CD4-positive, CD25-positive, alpha-beta regulatory T cell (primary cell): ENCODE measurements at regions not wholly inside any gene's neighbourhood (a gene's known extent, or its start where the extent isn't known, plus 50 kb on each side); places are given as distances from the start of the nearest gene placed in this dataset.

Experiments
- ATAC-seq, 2 donors: fragments of 150-1000 bp; cut with Tn5 transposase; one replicate each; pipeline ENCODE4 v1.10.0; 2021; ENCODE audit warnings: low read depth in 2 of 2, moderate number of reproducible peaks in 2 of 2, moderate library complexity in 1 of 2
- DNase-seq, 3 donors: peaks; one replicate each; pipeline versions ENCODE4 v3.0.0 to v3.0.0-alpha.2; 2012 to 2022; ENCODE audit warnings: mixed read lengths in 1 of 3
- H3K27ac ChIP-seq: one replicate; pipeline ENCODE4 v1.7.0; 2013; ENCODE audit warnings: mild to moderate bottlenecking, low read length; ENCODE audit not compliant: insufficient read depth, poor library complexity, severe bottlenecking
- H3K27me3 ChIP-seq: one replicate; pipeline ENCODE4 v1.7.0; 2013; ENCODE audit warnings: low read length; ENCODE audit not compliant: control insufficient read depth, insufficient read depth
- H3K36me3 ChIP-seq: one replicate; pipeline ENCODE4 v1.7.0; 2013; ENCODE audit warnings: mild to moderate bottlenecking, low read length, moderate library complexity; ENCODE audit not compliant: control insufficient read depth, insufficient read depth
- H3K4me1 ChIP-seq: 2 replicates; pipeline ENCODE4 v1.7.0; 2013; ENCODE audit warnings: mild to moderate bottlenecking, low read length; ENCODE audit not compliant: insufficient read depth, control insufficient read depth, poor library complexity, severe bottlenecking
- H3K4me3 ChIP-seq: one replicate; pipeline ENCODE4 v1.7.0; 2013; ENCODE audit warnings: low read depth, mild to moderate bottlenecking, low read length, moderate library complexity
- H3K9me3 ChIP-seq, 2 experiments: 1 replicate in 1 of 2; 2 replicates in 1 of 2; pipeline ENCODE4 v1.7.0; 2013; ENCODE audit warnings: low read length in 2 of 2, mild to moderate bottlenecking in 1 of 2, moderate library complexity in 1 of 2; ENCODE audit not compliant: control insufficient read depth in 2 of 2
- H3K27ac Mint-ChIP-seq, 3 donors: one replicate each; pipeline ENCODE4 v1.8.0; 2020 to 2022; ENCODE audit warnings: mild to moderate bottlenecking in 3 of 3, mixed read lengths in 3 of 3, moderate library complexity in 2 of 3
- H3K27me3 Mint-ChIP-seq: one replicate; pipeline ENCODE4 v1.8.0; 2022; ENCODE audit warnings: mild to moderate bottlenecking, mixed read lengths
- H3K36me3 Mint-ChIP-seq: one replicate; pipeline ENCODE4 v1.8.0; 2020; ENCODE audit warnings: mixed read lengths
- H3K4me1 Mint-ChIP-seq, 4 donors: one replicate each; pipeline ENCODE4 v1.8.0; 2020 to 2022; ENCODE audit warnings: mixed read lengths in 4 of 4, mild to moderate bottlenecking in 1 of 4
- H3K4me3 Mint-ChIP-seq, 4 donors: one replicate each; pipeline ENCODE4 v1.8.0; 2020 to 2022; ENCODE audit warnings: mild to moderate bottlenecking in 4 of 4, mixed read lengths in 4 of 4, moderate library complexity in 3 of 4
- H3K9me3 Mint-ChIP-seq, 7 donors: one replicate each; pipeline ENCODE4 v1.8.0; 2020 to 2022; ENCODE audit warnings: mixed read lengths in 7 of 7, mild to moderate bottlenecking in 3 of 7, moderate library complexity in 2 of 7

GRCh38 chr20:52457826-52458225 lies 266.2 kb upstream of the ZFP64 start:
- Mint-ChIP-seq H3K4me1 (no peaks in the 10 kb centered on the region), H3K4me3 (no peak overlapping the region), H3K27me3 (no peaks in the 10 kb centered on the region), H3K36me3 (no peaks in the 10 kb centered on the region), H3K27ac (no peak overlapping the region), H3K9me3 (peaks cover 0 to 8% (median 2%) of the 10 kb centered on the region in 7 donors)
- no peak overlapping the region for H3K27ac ChIP-seq
- DNase-seq: no peak
- no peak overlapping the region for H3K4me3 ChIP-seq
- no peak for ATAC-seq
- H3K9me3 ChIP-seq: no peaks in the 10 kb centered on the region
- H3K36me3 ChIP-seq: no peaks in the 10 kb centered on the region
- H3K4me1 ChIP-seq: no peaks in the 10 kb centered on the region
- H3K27me3 ChIP-seq: peaks cover 5% of the 10 kb centered on the region

DNA sequence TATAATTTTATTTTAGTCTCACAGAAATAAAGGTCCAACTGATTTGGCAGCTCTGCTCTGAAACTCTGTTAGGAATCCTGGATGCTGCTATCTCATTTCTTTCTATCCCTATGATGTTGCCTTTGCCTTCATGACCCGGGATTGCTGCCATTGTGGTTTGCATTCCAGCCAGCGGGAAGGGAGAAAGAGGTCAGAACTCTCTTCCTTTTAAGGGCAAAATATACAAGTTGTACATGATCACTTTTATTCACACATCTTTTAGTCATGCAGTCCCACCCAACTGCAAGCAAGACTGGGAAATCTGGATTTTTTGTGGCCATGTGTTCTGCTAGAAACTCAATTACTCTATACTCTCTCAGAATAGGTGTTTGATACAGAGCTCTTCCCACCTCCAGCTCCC lies 263.1 kb upstream of the ZFP64 start:
- H3K4me1 Mint-ChIP-seq: no peaks in the 10 kb centered on the region
- Histone ChIP-seq H3K4me3 (no peak overlapping the region), H3K36me3 (no peaks in the 10 kb centered on the region), H3K27ac (no peak overlapping the region), H3K4me1 (no peaks in the 10 kb centered on the region), H3K9me3 (no peaks in the 10 kb centered on the region), H3K27me3 (no peaks in the 10 kb centered on the region)
- H3K9me3 Mint-ChIP-seq: peaks cover 0 to 4% (median 0%) of the 10 kb centered on the region in 7 donors
- no peak overlapping the region for H3K4me3 Mint-ChIP-seq
- no peaks in the 10 kb centered on the region for H3K27me3 Mint-ChIP-seq
- no peak overlapping the region for H3K27ac Mint-ChIP-seq
- no peaks in the 10 kb centered on the region for H3K36me3 Mint-ChIP-seq
- DNase-seq: no peak
- no peak for ATAC-seq

DNA sequence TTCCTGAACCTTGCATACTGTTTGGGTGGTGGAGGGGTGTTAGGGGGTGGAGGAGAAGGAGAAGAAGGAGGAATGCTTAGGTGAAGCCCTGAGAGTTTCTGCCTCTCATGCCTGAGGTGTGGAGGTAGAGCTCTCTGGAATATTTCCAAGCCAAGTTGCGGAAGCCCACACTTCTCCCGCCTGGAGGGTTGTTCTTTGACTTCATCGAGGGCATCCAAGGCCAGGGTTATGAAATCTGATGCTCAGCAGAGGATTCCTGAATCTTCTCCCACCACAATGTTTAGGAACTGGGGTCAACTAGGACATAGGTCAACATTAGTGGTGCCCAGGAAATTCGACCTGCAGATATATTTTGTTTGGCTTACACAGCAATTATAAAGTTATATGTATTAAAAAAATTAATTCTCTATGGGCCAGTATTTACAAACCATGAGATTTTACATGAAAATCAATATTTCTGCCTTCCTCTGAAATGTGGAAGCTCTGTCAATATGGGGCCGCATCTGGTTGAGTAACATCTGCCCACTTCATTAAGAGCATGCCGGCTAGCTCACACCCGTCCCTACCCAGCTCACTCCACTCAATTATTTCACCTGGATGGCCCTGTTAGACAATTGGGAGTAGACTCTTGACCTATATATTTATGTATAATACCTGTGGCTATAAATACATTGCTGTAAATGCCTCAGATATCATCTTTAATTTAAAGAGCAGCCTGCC lies 257.1 kb upstream of the ZFP64 start:
- DNase-seq (no peak), ATAC-seq (no peak)
- no peaks in the 10 kb centered on the region for H3K9me3 Mint-ChIP-seq
- no peaks in the 10 kb centered on the region for H3K27me3 ChIP-seq
- H3K27ac ChIP-seq: no peak overlapping the region
- H3K4me3 Mint-ChIP-seq: no peak overlapping the region
- peaks cover 0 to 5% (median 0%) of the 10 kb centered on the region in 4 donors for H3K4me1 Mint-ChIP-seq
- no peak overlapping the region for H3K4me3 ChIP-seq
- H3K9me3 ChIP-seq: no peaks in the 10 kb centered on the region
- H3K27me3 Mint-ChIP-seq: no peaks in the 10 kb centered on the region
- H3K27ac Mint-ChIP-seq: peak overlapping the region in 1 of 3 donors; percentile 2
- H3K36me3 ChIP-seq: no peaks in the 10 kb centered on the region
- no peaks in the 10 kb centered on the region for H3K36me3 Mint-ChIP-seq
- H3K4me1 ChIP-seq: no peaks in the 10 kb centered on the region

DNA sequence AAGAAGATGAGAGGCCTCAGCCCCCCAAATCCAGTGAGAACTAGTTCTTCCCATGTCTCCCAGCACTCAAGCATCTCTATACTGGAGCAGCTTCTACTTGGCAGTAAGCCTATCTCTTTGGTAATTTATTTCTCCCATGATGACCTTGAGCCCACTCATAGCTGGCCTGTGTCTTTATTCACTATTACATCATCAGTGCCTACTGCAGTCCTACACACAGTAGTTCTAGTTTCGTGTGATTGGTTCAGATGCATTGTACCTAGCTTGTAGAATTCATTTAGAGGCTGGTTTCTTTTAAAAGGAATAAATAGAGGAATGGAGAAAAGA lies 255.6 kb upstream of the ZFP64 start:
- ATAC-seq: no peak
- Mint-ChIP-seq H3K4me3 (no peak overlapping the region), H3K4me1 (peaks cover 0 to 5% (median 0%) of the 10 kb centered on the region in 4 donors), H3K27ac (no peak overlapping the region), H3K9me3 (no peaks in the 10 kb centered on the region), H3K27me3 (no peaks in the 10 kb centered on the region), H3K36me3 (no peaks in the 10 kb centered on the region)
- H3K4me1 ChIP-seq: no peaks in the 10 kb centered on the region
- H3K27me3 ChIP-seq: no peaks in the 10 kb centered on the region
- no peak for DNase-seq
- no peaks in the 10 kb centered on the region for H3K9me3 ChIP-seq
- H3K27ac ChIP-seq: no peak overlapping the region
- H3K4me3 ChIP-seq: no peak overlapping the region
- no peaks in the 10 kb centered on the region for H3K36me3 ChIP-seq

DNA sequence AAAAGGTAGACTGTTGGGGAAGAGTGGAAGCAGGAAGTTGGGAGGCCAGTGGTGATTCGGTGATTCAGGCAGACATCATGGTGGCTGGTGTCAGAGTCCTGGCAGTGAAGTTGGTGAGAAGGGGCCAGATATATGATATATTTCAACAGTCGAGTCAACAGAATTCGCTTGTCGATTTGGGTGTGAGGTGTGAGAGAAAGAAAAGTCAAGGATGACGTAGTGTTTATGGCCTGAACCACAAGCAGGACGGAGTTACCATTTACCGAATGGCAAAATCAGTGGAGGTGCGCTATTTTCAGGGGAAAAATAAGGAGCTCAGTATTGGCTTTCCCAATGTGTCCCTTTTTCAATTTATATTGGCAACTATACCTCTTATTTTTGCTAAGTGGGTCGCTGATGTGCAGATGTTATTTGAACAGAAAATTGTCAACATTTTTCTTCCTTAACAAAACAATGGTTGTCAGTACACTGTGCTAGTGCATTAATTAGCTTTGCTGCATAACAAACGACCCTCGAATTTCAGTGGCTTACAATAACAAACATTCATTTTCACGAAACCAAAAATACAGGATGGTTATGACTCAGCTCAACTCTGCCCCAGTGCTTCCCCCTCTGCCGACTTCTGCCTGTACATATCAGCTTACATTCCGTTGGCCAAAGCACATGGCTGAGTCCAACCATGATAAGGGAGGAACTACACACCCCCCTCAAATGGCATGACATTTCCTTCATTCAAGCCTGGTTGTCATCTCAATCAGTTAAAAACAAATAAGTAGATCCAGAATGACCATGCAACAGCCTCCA lies 255.0 kb upstream of the ZFP64 start:
- Histone ChIP-seq H3K27me3 (no peaks in the 10 kb centered on the region), H3K9me3 (no peaks in the 10 kb centered on the region), H3K4me3 (no peak overlapping the region), H3K4me1 (no peaks in the 10 kb centered on the region), H3K27ac (no peak overlapping the region), H3K36me3 (no peaks in the 10 kb centered on the region)
- Mint-ChIP-seq H3K9me3 (no peaks in the 10 kb centered on the region), H3K36me3 (no peaks in the 10 kb centered on the region), H3K4me1 (peaks cover 0 to 5% (median 0%) of the 10 kb centered on the region in 4 donors), H3K4me3 (no peak overlapping the region), H3K27ac (no peak overlapping the region), H3K27me3 (no peaks in the 10 kb centered on the region)
- ATAC-seq (no peak), DNase-seq (no peak)

GRCh38 chr20:52444455-52444854 lies 252.9 kb upstream of the ZFP64 start:
- ATAC-seq (no peak), DNase-seq (no peak)
- Histone ChIP-seq H3K4me3 (no peak overlapping the region), H3K36me3 (no peaks in the 10 kb centered on the region), H3K27ac (no peak overlapping the region), H3K9me3 (no peaks in the 10 kb centered on the region), H3K27me3 (no peaks in the 10 kb centered on the region), H3K4me1 (no peaks in the 10 kb centered on the region)
- peaks cover 0 to 5% (median 0%) of the 10 kb centered on the region in 4 donors for H3K4me1 Mint-ChIP-seq
- no peaks in the 10 kb centered on the region for H3K36me3 Mint-ChIP-seq
- H3K4me3 Mint-ChIP-seq: peak overlapping the region in 1 of 4 donors; percentile 58
- H3K27me3 Mint-ChIP-seq: no peaks in the 10 kb centered on the region
- H3K9me3 Mint-ChIP-seq: no peaks in the 10 kb centered on the region
- H3K27ac Mint-ChIP-seq: no peak overlapping the region

- no peaks in the 10 kb centered on the region for H3K27me3 Mint-ChIP-seq
- no peaks in the 10 kb centered on the region for H3K9me3 Mint-ChIP-seq
- DNase-seq: no peak
- H3K9me3 ChIP-seq: no peaks in the 10 kb centered on the region
- peaks cover 0 to 5% (median 0%) of the 10 kb centered on the region in 4 donors for H3K4me1 Mint-ChIP-seq
- H3K36me3 ChIP-seq: no peaks in the 10 kb centered on the region
- ATAC-seq: no peak
- H3K4me3 Mint-ChIP-seq: no peak overlapping the region
- H3K27ac ChIP-seq: no peak overlapping the region
- H3K4me3 ChIP-seq: no peak overlapping the region
- no peaks in the 10 kb centered on the region for H3K4me1 ChIP-seq
- no peaks in the 10 kb centered on the region for H3K36me3 Mint-ChIP-seq
- H3K27ac Mint-ChIP-seq: no peak overlapping the region
- H3K27me3 ChIP-seq: no peaks in the 10 kb centered on the region
Observed at GRCh38 chr20:52443874-52444273, 252.3 kb upstream of the ZFP64 start.

- no peak for ATAC-seq
- Histone ChIP-seq H3K36me3 (no peaks in the 10 kb centered on the region), H3K27me3 (no peaks in the 10 kb centered on the region), H3K4me1 (no peaks in the 10 kb centered on the region), H3K4me3 (no peak overlapping the region), H3K9me3 (no peaks in the 10 kb centered on the region), H3K27ac (no peak overlapping the region)
- Mint-ChIP-seq H3K36me3 (no peaks in the 10 kb centered on the region), H3K27me3 (no peaks in the 10 kb centered on the region), H3K4me1 (peaks cover 0 to 2% (median 0%) of the 10 kb centered on the region in 4 donors), H3K9me3 (no peaks in the 10 kb centered on the region), H3K4me3 (no peak overlapping the region), H3K27ac (no peak overlapping the region)
- DNase-seq: no peak
Observed at GRCh38 chr20:52441710-52442109, 250.1 kb upstream of the ZFP64 start.
